GM19023 (cell line): ENCODE measurements at regions not wholly inside any gene's neighbourhood (a gene's known extent, or its start where the extent isn't known, plus 50 kb on each side); places are given as distances from the start of the nearest gene placed in this dataset.

Experiments
- ATAC-seq: cut with Tn5 transposase; IDR thresholded peaks from one replicate; pipeline ENCODE4 v1.9.1; 2021; ENCODE audit warnings: mild to moderate bottlenecking, moderate library complexity; ENCODE audit not compliant: unreplicated experiment

GRCh38 chr12:124433147-124433874 is 134.1 kb downstream of the NCOR2 start:
- no peak for ATAC-seq

- ATAC-seq, result no peak
Measured at GRCh38 chr12:124432376-124432775, 135.0 kb downstream of the NCOR2 start.

- no peak for ATAC-seq
Measured at GRCh38 chr12:124431971-124432370, 135.4 kb downstream of the NCOR2 start.

DNA sequence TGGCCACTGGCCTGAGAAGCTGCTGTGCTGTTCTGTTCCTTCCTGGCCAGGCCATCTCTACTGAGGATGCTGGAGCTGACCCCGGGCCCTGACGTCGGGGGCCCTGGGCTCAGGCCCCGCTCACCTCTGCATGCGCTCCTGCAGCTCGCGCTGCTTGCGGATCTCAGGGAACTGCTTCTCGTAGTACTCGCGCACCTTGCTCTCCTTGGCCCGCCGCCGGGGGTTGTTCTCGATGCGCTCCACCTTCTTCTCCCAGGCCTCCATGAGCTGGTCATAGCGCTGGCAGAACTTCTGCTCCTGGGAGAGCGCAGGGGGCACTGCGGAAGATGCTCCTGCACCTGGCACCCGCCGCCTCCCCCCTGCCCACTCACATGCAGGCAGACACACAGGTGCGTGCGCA is 135.6 kb downstream of the RFLNA start:
- no peak for ATAC-seq

GRCh38 chr12:124429535-124429934 is 134.6 kb downstream of the RFLNA start:
- ATAC-seq, result no peak

DNA sequence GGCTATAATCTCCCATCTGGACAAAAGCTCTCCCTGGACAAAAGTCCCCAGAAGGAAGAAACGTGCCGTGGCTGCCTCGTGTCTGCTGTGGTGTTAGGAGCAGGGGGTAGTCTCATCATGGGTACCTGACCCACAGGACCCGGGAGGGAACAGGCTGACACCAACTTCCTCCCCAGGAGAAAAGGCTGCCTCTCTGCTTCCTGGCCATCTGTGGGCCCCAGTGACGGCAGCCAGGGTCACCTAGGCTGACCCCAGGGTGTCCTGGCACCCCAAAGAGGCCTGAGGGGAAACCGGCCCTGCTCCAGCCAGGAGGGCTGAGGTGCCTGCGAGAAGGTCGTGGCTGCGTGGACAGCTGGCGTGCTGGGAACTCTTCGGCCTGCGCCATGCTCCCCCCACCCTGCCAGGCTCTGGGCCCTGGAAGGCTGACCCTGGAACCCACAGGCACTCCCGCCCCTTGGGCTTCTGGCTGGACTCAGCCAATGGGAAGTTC is 133.9 kb downstream of the RFLNA start:
- no peak for ATAC-seq

DNA sequence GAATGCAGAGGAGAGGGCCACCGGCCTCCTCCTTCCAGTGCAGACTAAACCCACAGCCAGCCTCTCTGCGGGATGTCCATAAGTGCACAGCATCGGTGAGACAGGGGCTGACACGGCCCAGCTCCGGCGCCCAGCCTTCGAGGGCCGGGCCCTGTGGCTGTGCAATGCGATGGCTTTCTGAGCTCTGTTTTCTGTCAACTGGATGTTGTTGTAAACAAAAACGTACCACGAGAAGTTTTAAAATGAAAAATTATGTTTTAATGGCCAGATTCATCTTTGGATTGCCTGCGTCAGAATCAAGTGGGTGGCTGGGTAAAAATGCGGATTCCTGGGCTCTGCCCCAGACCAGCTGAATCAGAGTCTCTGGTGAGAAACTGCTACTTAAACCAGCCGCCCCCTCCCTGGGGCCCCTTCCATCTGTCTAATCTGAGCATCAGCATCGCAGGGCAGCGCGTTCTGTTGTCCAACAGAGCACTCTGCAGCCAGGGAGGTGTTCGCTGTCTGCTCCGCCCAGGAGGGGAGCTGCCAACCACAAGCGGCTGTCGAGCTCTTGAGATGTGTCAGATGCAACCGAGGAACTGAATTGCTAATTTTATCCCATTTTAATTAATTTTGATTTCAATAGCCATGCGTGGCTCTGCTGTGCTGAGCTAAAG is 133.4 kb downstream of the RFLNA start:
- no peak for ATAC-seq

- ATAC-seq, result no peak
Measured at GRCh38 chr12:124426594-124427555, 132.0 kb downstream of the RFLNA start.

DNA sequence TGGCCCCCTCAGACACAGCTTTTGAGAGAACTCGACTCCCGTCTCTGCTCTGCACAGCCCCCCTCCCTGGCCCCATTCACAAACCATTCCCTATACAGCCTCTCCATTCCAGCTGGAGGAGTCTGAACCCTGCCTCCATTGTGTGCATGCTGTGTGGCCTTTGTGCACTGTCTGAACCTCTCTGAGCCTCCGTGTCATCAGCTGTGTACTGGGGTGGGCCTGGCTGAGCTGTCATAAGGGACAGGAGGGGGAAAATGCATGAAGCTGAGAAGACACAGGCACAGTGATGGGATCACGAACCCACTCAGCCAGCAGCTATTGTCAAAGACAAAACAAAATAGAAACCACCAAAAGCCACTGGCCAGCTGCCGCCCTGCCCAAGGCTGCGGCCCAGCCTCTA is 130.8 kb downstream of the RFLNA start:
- no peak for ATAC-seq

GRCh38 chr12:124424516-124424905 is 129.6 kb downstream of the RFLNA start:
- no peak for ATAC-seq

DNA sequence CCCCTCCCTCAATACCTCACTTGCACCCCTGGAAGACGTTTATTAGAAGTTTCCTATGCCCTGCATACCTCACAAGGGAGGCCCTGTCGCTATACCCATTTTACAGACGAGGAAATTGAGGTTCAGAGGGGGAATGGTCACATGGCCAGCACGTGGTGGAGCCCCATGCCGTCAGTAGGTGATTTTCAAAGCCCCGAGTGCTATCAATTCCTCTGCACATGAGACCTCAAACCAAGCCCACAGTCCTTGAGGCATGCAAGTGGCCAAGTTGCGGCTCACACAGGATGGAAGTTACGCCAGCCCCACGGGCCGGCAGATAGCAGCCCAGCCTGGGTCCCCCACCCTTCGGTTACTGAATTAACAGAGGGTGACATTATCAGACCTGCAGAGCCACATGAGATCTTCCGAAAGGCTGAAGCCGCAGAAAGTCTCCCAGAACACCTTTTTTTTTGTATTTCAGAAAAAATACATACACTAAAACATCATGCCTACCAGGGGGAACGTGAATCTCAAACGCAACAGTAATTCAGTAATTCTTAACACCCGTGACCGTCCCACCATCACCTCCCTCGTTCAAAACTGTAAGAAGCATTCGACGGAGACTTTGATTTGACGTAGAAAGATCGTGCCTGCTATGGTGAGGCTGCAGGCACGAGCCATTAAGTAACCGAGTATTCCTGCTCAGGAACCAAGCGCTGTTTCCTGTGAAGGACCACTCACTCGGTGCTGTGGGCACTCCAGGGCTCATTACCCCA is 129.0 kb downstream of the RFLNA start:
- ATAC-seq, result no peak

- no peak for ATAC-seq
Measured at GRCh38 chr12:124422570-124423523, 128.0 kb downstream of the RFLNA start.

DNA sequence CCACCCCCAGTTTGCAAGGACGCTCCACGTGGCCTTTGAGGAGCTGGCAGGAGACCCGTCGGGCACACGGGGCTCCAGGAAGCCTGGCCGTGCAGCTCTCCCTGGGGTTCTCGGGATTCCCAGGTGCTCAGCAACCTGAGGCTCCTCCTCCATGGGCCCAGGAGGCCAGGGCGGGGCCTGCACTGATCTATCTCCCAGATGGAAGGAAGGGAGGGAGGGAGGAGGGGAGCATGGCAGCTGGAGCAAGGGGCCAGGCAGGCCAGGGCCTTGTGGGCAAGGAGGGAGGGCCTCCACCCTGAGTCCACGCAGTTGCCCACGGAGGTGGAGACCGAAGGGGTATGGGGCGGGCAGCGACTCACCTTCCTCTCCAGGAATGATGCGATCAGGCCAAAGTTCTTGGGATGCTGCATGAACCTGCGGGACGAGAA is 127.3 kb downstream of the RFLNA start:
- no peak for ATAC-seq

DNA sequence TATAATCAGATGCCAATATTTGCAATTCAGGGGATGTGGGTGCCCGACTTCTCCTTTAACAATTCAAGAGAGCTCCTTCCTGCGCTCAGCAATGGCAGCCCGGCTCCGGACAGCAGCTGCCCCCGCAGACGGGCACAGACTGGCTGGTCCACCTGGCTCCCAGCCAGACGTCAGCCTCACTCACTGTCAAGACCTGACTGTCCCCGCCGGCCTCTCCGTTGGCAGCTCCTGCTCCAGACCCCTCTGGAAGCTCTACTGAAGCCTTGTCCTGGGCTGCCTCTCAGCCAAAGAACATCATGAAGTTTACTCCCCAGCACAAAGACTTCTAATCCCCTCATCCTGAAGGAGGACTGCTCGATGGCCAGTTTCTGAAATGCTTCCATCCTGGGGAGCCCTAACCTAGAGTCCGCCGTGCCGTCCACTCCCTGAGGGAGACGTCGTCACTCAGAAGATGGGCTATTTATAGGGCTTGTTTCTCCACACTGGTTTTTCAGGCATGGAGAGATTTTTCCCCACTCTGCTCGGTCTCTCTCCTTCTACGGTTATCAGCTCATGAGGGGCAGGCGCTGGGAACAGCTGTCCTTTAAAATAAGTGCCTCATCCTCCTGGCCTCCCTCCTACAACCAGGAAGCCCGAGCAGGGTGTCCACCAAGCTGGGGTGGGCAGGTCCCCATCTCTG is 126.2 kb downstream of the RFLNA start:
- no peak for ATAC-seq

- no peak for ATAC-seq
Measured at GRCh38 chr12:124420041-124420995, 125.4 kb downstream of the RFLNA start.

GRCh38 chr12:124419292-124420040 is 124.6 kb downstream of the RFLNA start:
- ATAC-seq, result no peak

DNA sequence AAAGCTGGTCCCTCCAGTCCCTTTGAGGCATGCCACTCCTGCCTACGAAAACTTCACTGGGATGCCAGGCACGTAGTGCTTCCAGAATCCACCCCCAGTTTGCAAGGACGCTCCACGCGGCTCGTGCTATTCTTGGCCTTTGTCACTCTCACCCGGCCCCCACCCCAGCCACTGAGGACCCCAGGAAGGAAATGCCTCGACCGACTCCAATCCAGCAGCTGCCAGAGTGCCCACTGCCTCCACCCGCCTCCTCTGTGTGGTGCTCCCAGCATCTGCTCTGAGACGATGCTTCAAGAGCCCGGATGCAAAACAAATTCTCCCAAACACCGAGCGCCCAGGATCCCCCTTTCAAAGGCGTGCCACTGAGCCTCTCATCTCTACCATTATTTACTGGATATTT is 123.9 kb downstream of the RFLNA start:
- no peak for ATAC-seq
